GM12873 (cell line): ENCODE measurements at regions not wholly inside any gene's neighbourhood (a gene's known extent, or its start where the extent isn't known, plus 50 kb on each side); places are given as distances from the start of the nearest gene placed in this dataset.

Experiments used
- CTCF ChIP-seq: IDR thresholded peaks from 2 replicates; pipeline ENCODE4 v1.5.1; 2012; ENCODE audit warnings: low read depth, mild to moderate bottlenecking, moderate library complexity, low read length, control low read depth; ENCODE audit not compliant: insufficient read depth; ENCODE audit errors: missing control alignments

- TF ChIP-seq CTCF, result no peak
Measured at GRCh38 chr4:144353292-144353691, 212.8 kb upstream of the GYPA start.

- peak; percentile 34 for TF ChIP-seq CTCF
Measured at GRCh38 chr4:144355811-144356757, 215.6 kb upstream of the GYPA start.

- TF ChIP-seq CTCF, result no peak
Measured at GRCh38 chr4:144356941-144357381, 216.4 kb upstream of the GYPA start.

GRCh38 chr4:144357975-144358374 lies 217.5 kb upstream of the GYPA start:
- no peak for TF ChIP-seq CTCF

- TF ChIP-seq CTCF, result no peak
Measured at GRCh38 chr4:144360146-144360793, 219.8 kb upstream of the GYPA start.

GRCh38 chr4:144362366-144362765 lies 221.8 kb upstream of the GYPA start:
- TF ChIP-seq CTCF, result no peak

GRCh38 chr4:144363890-144364289 lies 223.4 kb upstream of the GYPA start:
- TF ChIP-seq CTCF, result no peak
